Limb (tissue), 2 donors: ENCODE measurements at regions not wholly inside any gene's neighbourhood (a gene's known extent, or its start where the extent isn't known, plus 50 kb on each side); places are given as distances from the start of the nearest gene placed in this dataset.
"Not testable (repeated sequence)": the region's sequence is repeated elsewhere in the genome, so short reads cannot be mapped to it uniquely, and the experiment has no call there.

Experiments
- DNase-seq, 2 donors: peaks; one replicate each; pipeline ENCODE4 v3.0.0-alpha.2; 2016; ENCODE audit errors: extremely low spot score in 2 of 2

DNA sequence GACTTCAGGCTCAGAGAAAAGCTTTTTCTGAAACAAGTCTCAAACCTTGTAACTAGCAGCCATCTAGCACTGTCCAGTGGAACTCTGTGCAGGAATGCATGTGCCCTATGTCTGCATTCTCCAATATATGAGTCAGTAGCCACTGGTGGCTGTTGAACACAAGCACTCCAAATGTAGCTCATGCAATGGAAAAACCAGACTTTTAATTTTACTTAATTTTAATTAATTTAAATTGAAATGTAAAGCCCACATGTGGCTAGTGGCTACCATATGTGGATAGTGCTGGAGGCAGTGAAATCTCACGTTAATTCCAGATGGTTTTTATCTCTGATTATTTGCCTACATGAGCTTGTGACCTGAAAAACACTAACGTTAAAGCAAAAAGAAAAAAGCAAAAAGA is 225.1 kb downstream of the GATA3 start:
- DNase-seq: no peak

DNA sequence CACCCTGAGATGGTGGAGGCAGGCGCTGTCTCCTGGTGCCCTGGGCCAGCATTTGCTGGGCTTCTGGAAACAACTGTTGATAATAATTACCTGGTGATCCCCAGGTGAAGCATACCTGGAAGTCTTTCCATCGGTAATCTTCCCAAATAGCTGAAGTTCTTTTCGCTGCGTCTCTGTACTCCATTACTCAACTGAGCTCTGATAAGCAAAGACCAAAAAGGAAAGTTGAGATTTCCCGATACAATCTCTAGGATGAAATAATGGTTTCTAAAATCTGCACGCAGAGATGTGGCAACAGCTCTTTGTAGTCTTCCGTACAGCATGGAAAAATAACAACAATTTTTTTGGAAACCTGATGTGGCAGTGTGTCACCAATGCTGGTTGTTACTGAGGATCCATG is 226.5 kb downstream of the GATA3 start:
- DNase-seq: no peak

DNA sequence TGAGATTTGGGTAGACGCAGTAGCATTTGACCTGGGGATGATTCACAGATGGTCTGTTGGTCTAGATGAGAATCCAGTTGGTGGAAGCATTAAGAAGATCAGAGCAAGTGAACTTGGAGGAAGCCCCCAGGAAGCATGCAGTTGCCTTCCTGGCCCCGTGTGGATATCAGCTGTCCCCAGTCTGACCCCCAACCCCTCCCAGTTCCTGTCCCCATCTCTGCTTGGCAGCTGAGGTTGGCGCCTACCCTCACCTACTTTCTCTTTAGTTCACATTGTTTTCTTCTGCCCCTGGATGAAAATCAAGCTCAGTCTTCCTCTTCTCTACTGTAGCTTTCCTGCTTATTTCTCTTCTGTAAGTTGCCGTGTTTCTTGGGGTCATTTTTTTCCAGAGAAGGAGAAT is 227.9 kb downstream of the GATA3 start:
- DNase-seq: no peak

DNA sequence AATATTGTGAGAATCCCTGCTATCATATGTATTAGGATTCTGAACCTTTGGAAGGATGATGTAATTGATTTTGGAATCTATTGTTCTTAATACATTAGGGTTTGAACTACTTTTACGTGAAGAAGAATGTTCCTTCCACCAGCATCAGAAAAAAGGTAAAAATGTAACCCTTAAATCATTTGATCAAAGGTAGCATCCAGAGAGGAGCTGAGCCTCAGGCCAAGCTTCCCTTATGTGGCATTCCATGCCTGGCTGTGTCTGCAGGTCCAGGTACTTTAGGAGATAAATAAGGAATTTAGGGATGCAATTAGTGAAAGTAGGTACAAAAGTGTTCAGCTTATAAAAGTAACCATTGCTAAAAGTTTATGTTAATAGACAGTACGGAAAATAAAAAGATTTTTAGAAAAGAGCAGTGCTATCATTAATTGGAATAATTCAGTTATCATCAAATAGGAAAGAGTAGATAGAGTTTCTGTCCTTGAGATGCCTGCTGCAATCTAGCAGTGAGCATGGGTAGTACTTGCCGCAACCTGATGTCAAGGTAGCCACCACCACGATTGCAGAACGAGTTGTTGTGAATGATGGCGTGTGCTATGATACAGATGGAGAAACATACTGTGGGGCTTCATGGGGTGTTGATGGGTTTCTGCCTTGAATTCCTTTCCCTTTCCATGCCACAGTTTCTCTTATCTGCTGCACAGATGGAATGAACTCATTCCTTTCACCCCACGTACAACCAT is 228.8 kb downstream of the GATA3 start:
- DNase-seq: no peak

DNA sequence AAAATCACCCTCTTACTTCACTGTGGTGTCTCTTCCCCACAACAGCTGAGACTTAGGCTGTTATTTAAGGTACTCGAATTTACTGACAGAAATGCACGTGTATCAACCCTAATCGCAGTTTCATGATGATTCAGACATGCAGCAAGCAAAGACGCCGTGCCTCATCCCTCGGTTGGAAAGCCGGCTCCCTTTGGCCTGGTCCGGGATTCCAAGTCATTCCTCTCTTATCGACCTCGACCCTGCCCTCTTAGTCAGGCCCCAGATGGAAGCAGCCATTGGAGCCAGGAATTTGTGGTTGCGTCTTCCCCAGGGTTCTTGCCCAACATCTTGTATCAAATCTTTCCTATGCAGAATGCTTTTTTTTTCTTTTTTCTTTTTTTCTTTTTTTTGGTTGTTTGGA is 229.5 kb downstream of the GATA3 start:
- no peak for DNase-seq

DNA sequence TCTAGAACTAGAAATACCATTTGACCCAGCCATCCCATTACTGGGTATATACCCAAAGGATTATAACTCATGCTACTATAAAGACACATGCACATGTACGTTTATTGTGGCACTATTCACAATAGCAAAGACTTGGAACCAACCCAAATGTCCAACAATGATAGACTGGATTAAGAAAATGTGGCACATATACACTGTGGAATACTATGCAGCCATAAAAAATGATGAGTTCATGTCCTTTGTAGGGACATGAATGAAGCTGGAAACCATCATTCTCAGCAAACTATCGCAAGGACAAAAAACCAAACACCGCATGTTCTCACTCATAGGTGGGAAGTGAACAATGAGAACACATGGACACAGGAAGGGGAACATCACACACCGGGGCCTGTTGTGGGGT is 231.5 kb downstream of the GATA3 start:
- DNase-seq: not testable (repeated sequence)

DNA sequence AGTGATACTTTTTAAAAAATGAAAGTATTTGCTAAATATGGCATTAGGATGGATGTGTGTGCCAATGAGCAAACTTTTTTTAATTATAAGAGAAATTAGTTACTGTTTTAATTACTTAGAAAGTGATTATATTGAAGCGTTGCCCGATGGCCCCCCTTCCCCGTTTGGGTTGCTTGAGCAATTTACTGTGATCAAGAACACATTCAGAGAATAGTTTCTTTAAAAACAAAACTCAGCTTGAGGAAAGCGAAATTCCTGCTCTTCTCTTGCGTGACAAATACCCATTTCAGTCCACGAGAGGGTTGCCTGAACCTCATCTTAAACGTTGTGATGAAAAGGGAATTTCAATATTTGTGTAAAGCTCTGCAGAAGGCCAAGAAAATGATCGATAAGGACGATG is 234.1 kb downstream of the GATA3 start:
- DNase-seq: no peak

DNA sequence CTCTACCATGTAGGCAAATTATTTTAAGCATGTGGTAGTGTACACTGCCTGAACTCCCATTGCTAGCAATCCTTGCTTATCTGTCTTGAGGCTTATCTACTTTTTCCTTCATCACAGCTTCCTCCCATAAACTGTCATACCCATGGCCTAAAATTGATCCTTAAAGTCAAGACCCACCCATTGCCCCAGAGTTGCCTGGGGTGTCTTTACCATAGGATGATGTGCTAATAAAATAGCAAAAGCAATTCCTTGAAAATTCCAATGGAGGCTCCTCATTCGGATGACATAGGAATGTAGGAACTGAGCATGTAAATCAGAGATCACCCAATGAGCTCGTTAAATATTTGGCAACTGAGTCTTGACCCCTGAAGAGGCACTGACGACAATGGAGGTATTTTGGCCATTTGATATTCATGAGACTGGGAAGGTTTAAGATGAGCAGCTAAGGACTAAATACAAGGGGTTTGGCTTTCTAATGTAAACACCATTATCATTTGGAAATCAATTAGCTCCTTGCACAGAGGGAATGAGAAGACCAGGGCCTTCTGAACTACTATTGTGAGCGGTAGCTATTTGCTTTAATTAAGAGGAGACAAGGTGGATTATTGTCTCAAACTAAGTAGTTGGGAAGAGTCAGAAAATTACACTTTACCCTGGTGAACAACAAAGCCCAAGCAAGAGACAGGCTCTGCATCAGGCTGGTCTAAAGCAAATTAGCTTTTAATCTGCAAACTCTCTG is 234.9 kb downstream of the GATA3 start:
- DNase-seq: no peak

DNA sequence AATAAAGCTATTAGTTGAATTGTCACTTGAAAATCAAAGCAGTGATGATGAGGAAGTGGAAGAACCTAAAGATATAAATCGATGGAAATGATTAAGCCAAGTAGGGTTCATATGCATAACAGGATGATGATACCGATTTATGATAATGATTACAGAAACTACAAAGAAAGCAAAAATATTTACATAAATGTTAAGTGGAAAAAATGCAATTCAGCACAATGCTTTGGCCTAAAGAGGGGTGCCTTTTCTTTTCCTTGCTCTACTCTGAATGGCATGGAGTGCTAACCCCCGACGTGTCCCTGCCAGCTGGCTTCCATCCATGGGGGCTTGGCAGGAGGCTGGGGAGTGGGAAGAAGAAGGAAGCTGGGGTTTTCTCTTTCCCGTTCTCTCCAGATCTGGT is 240.3 kb downstream of the GATA3 start:
- no peak for DNase-seq

DNA sequence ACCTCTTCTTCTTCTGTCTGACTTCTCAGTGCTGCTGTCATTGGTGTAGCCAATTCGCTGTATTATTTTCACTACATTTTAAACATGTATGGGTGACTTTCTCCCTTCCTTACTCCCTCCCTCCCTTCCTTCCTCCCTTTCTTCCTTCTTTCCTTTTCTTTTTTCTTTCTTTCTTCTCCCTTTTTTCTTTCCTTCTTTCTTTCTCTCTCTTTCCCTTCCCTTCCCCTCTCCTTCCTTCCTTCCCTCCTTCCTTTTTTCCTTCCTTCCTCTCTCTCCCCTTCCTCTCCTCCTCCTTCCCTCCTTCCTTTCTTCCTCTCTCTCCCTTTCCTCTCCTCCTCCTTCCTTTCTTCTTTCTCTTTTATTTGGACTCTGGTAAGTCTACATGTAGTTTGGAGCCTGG is 240.8 kb downstream of the GATA3 start:
- no peak for DNase-seq

DNA sequence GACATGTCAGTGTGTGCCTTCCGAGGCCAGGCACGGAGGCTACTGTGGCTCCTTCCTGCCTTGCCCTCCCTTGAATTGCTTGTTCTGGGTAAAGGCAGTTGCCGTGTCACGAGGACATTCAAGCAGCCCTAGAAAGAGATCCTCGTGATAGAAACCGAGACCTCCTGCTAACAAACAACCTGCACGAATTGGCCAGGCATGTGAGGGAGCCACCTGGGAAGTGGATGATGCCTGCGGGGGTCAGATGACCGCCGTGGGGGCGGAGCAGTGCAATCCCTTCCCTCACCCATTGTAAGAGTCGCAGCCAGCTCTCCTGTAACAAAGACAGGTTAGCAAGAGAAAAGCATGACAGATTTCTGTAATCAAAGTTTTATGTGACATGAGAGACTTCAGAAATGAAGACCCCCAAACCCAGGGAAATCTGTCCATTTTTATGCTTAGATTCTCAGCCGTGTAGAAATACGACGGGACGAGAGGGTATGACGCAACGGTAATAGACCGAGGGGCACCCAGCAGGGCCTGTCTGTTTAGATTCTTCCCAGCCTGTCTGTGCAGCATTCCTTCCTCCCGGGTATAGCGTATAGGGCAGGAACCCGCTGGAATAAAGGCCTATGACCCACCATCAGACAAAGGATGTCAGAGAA is 241.7 kb downstream of the GATA3 start:
- DNase-seq: no peak

DNA sequence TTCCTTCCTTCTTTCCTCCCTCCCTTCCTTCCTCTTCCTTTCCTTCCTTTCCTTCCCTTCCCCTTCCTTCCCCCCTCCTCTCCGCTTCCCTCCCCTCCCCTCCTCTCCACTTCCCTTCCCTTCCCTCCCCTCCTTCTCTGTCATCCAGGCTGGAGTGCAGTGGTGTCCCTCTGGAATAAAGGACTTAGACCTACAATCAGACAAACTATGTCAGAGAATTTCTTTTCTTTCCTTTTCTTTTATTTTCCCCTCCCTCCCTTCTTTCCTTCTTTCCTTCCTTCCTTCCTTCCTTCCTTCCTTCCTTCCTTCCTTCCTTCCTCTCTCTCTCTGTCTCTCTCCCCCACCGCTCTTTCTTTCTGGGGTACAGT is 242.2 kb downstream of the GATA3 start:
- no peak for DNase-seq

DNA sequence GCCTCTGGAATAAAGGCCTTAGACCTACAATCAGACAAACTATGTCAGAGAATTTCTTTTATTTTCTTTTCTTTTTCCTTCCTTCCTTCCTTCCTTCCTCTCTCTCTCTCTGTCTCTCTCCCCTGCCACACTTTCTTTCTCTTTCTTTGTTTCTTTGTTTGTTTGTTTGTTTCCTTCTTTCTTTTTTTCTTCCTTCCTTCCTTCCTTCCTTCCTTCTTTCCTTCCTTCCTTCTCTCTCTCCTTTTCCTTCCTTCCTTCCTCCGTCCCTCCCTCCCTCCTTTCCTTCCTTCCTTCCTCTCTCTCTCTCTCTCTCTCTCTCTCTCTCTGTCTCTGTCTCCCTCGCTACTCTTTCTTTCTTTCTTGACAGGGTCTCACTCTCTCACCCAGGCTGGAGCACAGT is 242.6 kb downstream of the GATA3 start:
- DNase-seq: no peak

DNA sequence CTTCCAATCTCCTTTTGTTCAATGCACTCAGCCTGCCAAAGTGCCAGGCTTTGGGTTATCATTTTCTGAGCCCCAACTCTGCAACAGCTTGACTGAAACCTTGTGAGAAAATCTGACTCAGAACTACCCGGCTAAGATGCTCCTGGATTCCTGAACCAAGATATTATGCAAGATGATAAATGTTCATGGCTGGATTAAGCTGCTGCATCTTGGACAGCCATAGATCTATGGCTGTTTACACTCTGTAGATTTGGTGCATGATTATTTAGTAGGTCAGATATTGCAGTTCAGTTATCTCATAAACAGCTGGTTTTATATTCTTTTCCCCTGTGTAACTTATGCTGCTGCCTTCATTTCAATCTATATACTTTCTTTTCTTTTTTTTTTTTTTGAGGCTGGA is 243.5 kb downstream of the GATA3 start:
- DNase-seq: no peak

DNA sequence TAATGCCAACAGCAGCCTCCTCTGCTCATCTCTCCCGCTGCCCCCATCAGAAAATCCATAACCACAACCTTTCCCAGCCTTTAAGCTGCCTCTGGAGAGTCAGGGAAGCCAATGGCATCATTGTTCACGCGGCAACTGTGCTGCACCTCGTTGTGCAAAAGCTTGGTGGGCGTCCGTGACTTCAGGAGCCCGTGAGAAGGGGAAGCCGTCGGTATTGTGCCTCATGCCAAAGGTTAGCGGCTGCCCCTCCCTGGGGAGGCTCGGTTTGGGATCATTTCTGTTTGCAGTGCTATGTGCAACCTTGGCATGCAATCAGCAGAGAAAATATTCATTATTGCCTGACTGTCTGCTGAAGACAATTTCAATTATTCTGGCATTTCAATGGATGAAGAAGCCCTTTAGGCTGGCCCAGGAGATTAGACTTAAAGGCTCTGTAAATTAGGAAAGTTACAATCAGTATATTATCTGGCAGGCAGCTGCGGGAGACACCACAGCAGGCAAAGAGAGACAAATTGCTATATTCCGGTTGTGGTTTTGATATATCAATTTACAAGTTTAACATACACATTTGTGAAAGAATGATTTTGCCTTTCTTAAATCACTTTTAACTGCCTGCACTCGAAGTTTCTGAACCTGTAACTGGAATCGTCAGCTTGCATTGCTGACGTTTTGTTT is 244.5 kb downstream of the GATA3 start:
- DNase-seq: no peak

DNA sequence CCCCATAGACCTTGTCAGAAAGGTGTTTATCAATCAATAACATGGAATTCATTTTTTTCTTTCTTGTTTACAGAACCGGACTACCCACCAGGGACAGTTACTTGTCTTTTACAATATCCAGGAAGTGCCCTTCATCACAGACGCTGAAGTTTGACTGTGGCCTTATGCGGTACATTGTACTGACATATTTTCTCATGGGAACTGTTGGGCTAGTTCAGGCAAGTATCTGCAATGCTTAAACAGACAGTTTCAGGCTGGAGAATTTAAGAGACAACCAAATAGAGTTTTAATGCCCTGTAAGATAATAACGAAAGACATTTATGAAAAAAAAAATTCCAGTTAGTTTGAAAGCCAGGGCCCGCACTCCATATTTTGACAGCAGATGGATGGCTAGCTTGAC is 246.4 kb downstream of the GATA3 start:
- DNase-seq: no peak

DNA sequence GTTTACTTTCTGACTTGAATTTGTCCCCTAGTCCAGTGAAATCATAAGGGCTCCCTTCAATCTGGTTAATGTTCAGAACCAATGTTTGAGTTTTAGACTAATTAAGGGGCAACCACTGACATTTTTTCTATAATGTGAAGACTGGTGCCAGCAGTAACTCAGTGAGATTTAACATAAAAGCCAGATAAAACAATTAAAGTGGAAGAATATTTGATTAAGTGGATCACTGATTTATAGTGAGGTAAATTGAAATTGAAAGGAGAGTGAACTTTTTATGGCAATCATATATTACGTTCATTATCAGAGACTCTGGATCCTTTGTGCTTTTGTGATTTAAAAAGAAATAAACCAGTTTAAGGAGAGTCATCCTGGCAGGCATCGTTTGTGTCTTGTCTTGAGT is 246.8 kb downstream of the GATA3 start:
- DNase-seq: no peak

DNA sequence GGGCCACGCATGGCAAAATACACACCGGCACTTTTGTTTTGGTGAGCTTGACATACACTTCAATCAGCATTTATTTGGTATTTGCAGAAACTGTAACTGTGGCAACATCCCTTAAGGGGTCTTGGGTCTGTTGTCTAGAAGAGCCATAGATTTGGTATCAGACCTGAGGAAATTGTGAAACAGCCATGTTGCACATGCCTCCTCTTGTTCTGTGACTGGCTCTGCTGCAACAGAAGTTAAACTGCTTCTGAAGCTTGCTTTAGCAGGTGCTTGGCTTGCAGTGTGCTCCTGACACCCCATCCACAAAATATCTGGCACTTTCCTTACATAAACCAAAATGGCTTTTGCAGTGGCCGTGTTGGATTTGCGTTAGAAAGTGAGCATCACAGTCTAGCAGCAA is 247.3 kb downstream of the GATA3 start:
- no peak for DNase-seq

DNA sequence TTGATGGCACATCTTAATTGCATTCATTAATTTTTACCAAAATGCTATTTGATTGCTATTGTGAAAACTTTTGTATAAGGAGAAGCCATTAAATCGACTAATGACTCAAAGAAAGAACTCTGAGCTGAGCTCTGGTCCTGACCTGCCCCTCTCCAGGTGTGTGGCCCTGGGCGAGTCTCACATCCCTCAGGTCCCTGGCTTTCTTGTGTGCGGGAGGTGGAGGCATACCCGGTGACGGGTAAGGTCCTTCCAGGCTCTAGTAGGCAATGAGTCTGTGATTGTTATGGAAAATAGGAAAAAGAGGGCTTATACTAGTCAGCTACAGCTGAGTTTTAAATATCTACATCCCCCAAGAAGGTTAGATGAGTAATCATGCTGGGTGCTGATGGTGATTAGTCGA is 248.1 kb downstream of the GATA3 start:
- no peak for DNase-seq

DNA sequence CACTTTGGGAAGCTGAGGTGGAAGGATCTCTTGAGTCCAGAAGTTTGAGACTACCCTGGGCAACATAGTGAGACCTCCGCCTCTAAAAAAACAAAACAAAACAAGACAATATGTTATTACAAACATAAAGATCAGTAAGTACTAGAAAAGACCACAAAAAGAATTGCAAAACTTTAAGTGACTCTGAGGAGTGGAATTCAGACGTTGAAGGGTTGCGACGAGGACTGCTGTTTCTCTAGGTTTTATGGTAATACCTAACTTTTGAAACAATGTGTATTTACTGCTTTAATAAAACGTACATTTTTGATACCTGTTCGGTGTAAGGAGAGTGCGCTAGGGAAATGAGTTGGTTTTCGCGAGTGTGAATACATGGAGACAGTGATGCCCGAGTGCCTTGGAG is 250.4 kb downstream of the GATA3 start:
- no peak for DNase-seq

DNA sequence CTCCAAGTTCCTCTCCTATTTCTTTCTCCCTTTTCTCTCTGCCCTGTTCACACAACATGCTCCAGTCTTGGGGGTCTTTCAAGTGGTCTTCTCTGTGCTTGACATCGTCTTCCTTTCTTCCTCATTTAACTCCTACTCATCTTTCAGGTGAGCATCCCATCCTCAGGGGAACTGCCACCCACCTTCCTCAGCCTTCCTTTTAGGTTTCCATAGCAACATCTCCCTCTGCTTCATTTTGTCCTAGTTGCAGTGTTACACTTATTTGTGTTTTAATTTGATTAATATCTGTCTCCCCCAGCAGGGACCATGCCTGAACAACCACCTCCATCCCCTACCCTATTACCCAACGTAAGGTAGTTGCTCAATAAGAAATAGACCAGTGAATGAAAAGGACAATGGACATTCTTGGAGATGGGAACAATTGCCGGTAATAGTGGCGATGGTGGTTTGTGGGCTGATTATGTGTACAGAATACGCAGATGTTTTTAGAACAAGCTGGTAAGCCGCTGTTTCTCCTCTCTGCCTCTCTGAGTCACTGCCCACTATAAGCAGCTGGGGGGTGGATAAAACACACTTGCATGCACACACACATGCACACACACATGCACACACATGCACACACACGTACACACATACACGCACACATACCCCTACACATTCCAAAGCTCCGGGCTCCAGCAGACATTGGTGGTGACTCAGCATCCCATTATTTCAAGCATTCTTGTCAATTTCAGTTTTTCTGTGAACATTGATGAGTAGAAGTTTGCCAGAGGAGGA is 251.6 kb downstream of the GATA3 start:
- no peak for DNase-seq
